ENCODE measurements at regions not wholly inside any gene's neighbourhood (a gene's known extent, or its start where the extent isn't known, plus 50 kb on each side); places are given as distances from the start of the nearest gene placed in this dataset.

- DNase-seq: no peak
These were observed 65.1 kb upstream of the FAM222A start for GRCh38 chr12:109648521-109648920.

GRCh38 chr12:109650808-109651207 is 62.8 kb upstream of the FAM222A start:
- DNase-seq: no peak

GRCh38 chr12:109651596-109651995 is 62.0 kb upstream of the FAM222A start:
- no peak for DNase-seq

- no peak for DNase-seq
These were observed 61.2 kb upstream of the FAM222A start for GRCh38 chr12:109652233-109652976.

GRCh38 chr12:109652977-109653264 is 60.7 kb upstream of the FAM222A start:
- no peak for DNase-seq

- no peak for DNase-seq
These were observed 59.7 kb upstream of the FAM222A start for GRCh38 chr12:109653890-109654289.

GRCh38 chr12:109654357-109654756 is 59.3 kb upstream of the FAM222A start:
- no peak for DNase-seq

GRCh38 chr12:109655578-109655977 is 58.0 kb upstream of the FAM222A start:
- DNase-seq: no peak

GRCh38 chr12:109656743-109657142 is 56.9 kb upstream of the FAM222A start:
- DNase-seq: peak in 1 of 2 experiments; percentile 54

GRCh38 chr12:109663795-109664194 is 49.8 kb upstream of the FAM222A start:
- no peak for DNase-seq
